Activated CD4-positive, alpha-beta T cell treated with anti-CD3 and anti-CD28 coated beads for 24 hours (primary cell): ENCODE measurements at regions not wholly inside any gene's neighbourhood (a gene's known extent, or its start where the extent isn't known, plus 50 kb on each side); places are given as distances from the start of the nearest gene placed in this dataset.
"Not testable (repeated sequence)": the region's sequence is repeated elsewhere in the genome, so short reads cannot be mapped to it uniquely, and the experiment has no call there.

Experiments used
- DNase-seq, 2 donors: peaks; one replicate each; pipeline ENCODE4 v3.0.0-alpha.2; 2020; ENCODE audit warnings: low read depth in 2 of 2

- DNase-seq, result no peak
Measured at GRCh38 chr12:67534046-67534445, 114.5 kb upstream of the DYRK2 start.

DNA sequence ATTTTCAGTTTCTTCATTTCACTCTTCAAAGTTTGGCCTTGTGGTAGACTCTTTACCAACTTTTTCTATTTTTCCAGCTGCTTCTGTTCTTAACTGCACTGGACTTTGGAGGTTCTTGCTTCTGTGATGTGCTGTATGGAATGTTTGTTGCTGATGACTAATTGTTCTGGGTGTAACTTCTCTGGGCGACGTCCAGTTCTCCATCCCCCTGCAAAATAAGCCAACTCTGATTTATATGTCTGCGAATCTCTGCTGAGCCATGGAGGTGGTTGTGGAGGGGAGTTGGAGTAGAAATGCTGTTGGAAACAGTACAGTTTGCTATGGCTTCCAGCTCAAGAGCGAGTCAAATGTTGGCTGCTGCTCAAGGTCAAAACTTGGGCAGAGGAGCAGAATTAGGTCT, 113.9 kb upstream of the DYRK2 start:
- no peak for DNase-seq

- DNase-seq, result no peak
Measured at GRCh38 chr12:67535176-67535575, 113.4 kb upstream of the DYRK2 start.

DNA sequence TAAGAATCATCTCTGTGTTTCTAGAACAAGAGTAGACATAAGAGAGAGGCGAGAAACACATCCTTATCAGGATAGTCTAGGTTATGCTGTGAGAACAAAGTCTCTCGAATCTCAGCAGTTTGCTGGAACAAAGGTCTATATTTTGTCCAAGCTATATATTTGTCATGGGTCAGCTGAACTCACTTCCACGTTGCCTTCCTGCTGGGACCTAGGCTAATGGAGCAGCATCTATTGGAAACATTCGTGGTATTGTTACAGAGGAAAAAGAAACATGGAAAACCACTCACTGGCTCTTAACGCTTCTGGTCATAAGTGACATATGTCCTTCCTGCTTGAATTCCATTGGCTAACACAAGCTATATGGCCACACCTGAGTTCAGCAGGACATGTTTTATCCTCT, 112.6 kb upstream of the DYRK2 start:
- no peak for DNase-seq

GRCh38 chr12:67539329-67539728, 109.2 kb upstream of the DYRK2 start:
- DNase-seq, result no peak

DNA sequence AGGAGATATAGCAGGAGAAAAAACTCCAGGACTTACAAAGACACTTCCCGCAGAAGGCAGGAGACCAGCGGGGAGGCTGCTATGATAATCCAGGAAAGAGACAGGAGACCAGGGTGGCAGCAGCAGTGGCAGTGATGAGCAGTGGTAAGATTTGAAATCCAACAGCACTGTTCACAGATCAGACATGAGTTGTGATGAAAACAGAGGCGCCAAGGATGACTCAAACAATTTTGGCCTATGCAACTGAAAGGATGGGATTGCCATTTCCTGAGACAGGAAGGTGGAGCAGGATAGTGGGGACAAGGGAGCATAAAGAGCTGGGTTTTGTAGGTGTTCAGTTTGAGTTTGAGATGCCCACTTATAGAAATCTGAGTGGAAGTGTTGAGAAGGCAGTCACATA, 108.6 kb upstream of the DYRK2 start:
- no peak for DNase-seq

DNA sequence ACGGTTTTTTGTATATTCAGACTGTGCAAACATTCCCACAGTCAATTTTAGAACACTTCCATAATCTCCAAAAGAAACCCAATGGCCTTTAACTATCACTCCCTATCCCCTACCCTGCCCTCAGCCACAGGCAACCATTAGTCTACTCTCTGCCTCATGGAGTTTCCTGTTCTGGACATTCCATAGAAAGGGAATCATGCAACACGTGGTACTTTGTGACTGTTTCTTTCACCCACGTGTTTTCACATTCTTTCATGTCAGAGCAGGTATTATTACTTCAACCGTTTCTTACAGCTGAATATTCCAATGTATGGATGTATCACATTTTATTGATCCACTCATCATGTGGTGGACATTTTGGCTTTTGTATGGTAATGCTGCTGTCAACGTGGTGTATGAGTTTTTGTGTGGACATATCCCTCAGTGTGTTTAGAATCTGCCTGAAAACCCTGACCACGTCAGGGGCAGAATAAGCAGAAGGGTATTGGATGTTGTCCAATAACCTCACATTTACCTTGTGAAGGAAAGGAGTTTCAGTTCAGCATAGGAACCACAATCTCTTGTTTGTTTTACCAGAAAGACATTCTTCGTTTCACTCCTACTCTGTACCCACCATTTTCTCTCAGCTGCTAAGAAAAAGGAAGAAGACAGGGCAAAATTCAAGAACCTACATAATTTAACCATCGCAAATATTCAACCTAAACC, 107.5 kb upstream of the DYRK2 start:
- DNase-seq, result no peak

GRCh38 chr12:67541625-67541991, 106.9 kb upstream of the DYRK2 start:
- no peak for DNase-seq

GRCh38 chr12:67543021-67543770, 105.3 kb upstream of the DYRK2 start:
- no peak for DNase-seq

DNA sequence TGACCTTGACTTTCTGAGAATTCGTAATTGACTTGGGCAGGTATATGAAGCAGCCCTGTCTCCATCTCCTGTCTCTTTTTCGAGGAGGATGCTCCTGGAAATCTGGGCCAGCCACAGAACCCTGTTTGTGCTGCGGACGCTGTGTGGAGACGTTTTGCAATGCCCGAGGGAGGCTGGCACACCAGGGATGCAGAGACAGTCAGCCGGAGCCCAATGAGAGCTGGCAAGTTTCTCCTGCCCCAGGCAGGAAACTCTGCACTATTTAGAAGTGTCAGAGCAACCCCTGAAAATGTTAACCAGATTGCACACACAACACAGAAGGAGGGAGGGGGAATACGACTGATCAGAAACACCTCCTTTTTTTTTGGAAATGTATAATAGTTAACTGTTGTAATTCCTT, 103.2 kb upstream of the DYRK2 start:
- DNase-seq, result no peak

- DNase-seq, result no peak
Measured at GRCh38 chr12:67546746-67547145, 101.8 kb upstream of the DYRK2 start.

GRCh38 chr12:67555075-67555717, 93.3 kb upstream of the DYRK2 start:
- not testable (repeated sequence) for DNase-seq

DNA sequence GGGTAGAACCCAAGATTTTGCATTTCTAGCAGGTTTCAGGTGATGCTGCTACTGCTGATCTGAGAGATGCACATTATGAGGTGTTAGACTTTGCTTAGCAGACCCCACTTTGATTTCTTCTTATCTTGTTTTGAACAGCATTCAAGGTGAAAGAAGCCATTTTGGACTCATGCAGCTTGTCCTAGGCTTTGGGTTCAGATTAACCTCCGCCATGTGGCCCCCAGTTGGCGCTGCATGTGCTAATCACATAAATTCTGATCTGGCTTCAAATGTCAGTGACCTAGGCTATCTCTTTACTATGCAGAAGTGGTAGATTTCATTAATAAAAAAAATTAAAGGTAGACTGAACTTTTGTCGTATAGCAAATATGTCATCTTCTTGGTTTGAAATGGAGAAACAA, 89.8 kb upstream of the DYRK2 start:
- DNase-seq, result no peak

DNA sequence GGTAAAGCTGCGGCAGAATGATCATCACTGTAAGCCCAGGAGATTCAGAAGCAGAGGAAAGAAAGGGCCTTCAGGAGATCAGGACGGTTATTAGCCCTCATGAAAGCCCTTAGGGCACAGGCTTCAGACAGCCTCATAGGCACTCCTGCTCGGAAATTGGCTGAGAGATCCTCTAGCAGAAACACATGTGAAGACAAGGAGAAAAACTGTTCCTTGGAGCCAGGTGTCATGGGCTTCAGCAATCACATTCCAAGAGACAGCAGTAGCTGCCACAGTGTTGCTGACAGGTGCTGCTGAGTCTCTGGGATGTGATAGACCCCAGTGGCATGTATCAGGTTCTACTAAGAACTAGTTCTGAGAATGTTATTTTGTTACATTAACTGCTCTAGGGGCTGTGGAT, 88.8 kb upstream of the DYRK2 start:
- DNase-seq, result no peak

- DNase-seq, result no peak
Measured at GRCh38 chr12:67562513-67563287, 85.8 kb upstream of the DYRK2 start.

- DNase-seq, result no peak
Measured at GRCh38 chr12:67568055-67568454, 80.5 kb upstream of the DYRK2 start.

- DNase-seq, result no peak
Measured at GRCh38 chr12:67572492-67572891, 76.1 kb upstream of the DYRK2 start.

GRCh38 chr12:67573566-67573965, 75.0 kb upstream of the DYRK2 start:
- DNase-seq, result no peak

- DNase-seq, result no peak
Measured at GRCh38 chr12:67578976-67579661, 69.4 kb upstream of the DYRK2 start.

DNA sequence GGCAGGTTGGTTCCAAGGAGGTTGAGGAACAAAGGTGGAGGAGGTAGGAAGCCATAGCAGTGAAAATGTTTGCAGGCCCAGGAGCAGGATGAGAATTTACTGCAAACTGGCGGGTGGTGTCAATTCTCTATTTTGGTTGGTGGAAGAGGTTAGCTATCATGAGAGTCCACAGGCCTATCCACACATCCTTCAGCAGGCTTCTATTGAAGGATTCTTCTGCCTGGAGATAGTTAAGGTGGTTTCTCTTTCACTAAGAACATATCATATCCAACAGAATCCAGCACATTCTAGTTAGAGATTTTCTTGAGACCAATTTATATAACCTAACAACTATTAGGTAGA, 68.9 kb upstream of the DYRK2 start:
- no peak for DNase-seq

DNA sequence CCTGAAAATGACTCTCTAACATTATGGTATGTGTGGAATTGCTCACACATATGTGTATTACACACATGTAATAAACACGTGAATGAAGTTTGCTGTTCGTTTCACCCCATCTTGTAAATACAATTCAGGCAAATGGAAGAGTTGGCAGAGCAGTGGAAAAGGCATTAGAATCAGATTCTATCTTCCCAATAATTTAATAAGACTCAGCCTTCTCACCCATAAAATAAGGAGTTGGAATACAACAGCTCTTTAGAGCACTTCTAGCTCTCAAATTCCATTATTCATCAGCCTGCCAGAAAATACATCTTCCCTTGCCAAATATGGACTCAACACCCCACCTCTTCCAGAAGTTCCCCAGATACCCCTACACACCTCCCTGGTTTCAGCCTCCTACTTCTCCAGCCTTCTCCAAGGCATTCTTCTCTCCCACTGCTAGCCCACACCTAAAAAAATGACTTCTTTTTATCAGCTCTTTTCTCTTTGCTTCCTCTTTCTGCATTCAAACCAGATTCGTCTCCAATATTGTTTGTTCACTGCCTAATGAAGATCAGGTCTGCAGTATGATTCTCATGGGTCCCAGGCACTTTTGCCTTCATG, 66.2 kb upstream of the DYRK2 start:
- no peak for DNase-seq
